HEK293T (cell line): ENCODE measurements at regions not wholly inside any gene's neighbourhood (a gene's known extent, or its start where the extent isn't known, plus 50 kb on each side); places are given as distances from the start of the nearest gene placed in this dataset.

Experiments
- ARNT ChIP-seq: fragments of 450-650 bp; IDR thresholded peaks from 2 replicates; pipeline ENCODE4 v1.6.1; 2017; ENCODE audit warnings: mild to moderate bottlenecking
- BHLHE40 ChIP-seq: fragments of 450-650 bp; IDR thresholded peaks from 2 replicates; pipeline ENCODE4 v1.6.1; 2016; ENCODE audit warnings: mild to moderate bottlenecking, moderate library complexity, borderline replicate concordance
- FOXA1 ChIP-seq: fragments of 450-650 bp; IDR thresholded peaks from 2 replicates; pipeline ENCODE4 v1.6.1; 2016; ENCODE audit warnings: mild to moderate bottlenecking
- FOXK2 ChIP-seq: fragments of 450-650 bp; IDR thresholded peaks from 2 replicates; pipeline ENCODE4 v1.6.1; 2016; ENCODE audit warnings: mild to moderate bottlenecking
- FOXM1 ChIP-seq: fragments of 450-650 bp; IDR thresholded peaks from 2 replicates; pipeline ENCODE4 v1.6.1; 2017; ENCODE audit warnings: mild to moderate bottlenecking, borderline replicate concordance
- LEF1 ChIP-seq: fragments of 450-650 bp; IDR thresholded peaks from 2 replicates; pipeline ENCODE4 v1.6.1; 2017; ENCODE audit warnings: mild to moderate bottlenecking, borderline replicate concordance
- NFRKB ChIP-seq: fragments of 450-650 bp; IDR thresholded peaks from 2 replicates; pipeline ENCODE4 v1.6.1; 2016; ENCODE audit warnings: mild to moderate bottlenecking, moderate library complexity
- SP1 ChIP-seq: fragments of 450-650 bp; IDR thresholded peaks from 2 replicates; pipeline ENCODE4 v1.6.1; 2017
- SUZ12 ChIP-seq: fragments of 450-650 bp; IDR thresholded peaks from 2 replicates; pipeline ENCODE4 v1.6.1; 2016; ENCODE audit warnings: mild to moderate bottlenecking
- TARDBP ChIP-seq: fragments of 450-650 bp; IDR thresholded peaks from 2 replicates; pipeline ENCODE4 v1.6.1; 2016
- ZNF384 ChIP-seq: fragments of 450-650 bp; IDR thresholded peaks from 2 replicates; pipeline ENCODE4 v1.6.1; 2016
- TF ChIP-seq, protein P1 (sequence below): fragments of 450-650 bp; IDR thresholded peaks from 2 replicates; pipeline ENCODE4 v1.6.1; 2016

DNA sequence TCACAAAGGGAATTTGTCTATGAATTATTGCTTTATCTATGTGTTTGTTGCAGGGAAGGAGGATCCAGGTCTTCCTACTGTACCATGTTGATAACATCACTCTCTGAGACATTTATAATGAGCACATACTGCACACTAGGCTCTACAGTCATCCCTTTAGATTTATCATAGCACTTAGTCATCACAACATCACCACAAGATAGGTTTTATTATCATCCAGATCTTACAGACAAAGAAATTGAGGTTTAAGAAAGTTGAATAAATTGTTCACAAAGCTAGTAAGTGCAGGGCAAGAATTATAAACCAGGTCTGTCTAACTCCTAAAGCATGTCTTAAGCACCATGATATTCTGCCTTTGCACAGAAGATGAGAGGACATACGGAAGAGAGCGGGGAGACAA is 121.1 kb upstream of the ST6GALNAC5 start:
- TF ChIP-seq TARDBP, result no peak
- TF ChIP-seq SP1, result no peak
- no peak for TF ChIP-seq ZNF384
- TF ChIP-seq FOXM1, result no peak
- no peak for TF ChIP-seq NFRKB
- TF ChIP-seq ARNT, result no peak
- TF ChIP-seq BHLHE40, result no peak
- no peak for TF ChIP-seq LEF1
- no peak for TF ChIP-seq FOXA1
- TF ChIP-seq FOXK2, result no peak
- TF ChIP-seq, protein P1, sequence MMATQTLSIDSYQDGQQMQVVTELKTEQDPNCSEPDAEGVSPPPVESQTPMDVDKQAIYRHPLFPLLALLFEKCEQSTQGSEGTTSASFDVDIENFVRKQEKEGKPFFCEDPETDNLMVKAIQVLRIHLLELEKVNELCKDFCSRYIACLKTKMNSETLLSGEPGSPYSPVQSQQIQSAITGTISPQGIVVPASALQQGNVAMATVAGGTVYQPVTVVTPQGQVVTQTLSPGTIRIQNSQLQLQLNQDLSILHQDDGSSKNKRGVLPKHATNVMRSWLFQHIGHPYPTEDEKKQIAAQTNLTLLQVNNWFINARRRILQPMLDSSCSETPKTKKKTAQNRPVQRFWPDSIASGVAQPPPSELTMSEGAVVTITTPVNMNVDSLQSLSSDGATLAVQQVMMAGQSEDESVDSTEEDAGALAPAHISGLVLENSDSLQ, result no peak
- TF ChIP-seq SUZ12, result no peak
